HG02759 (cell line): ENCODE measurements at regions not wholly inside any gene's neighbourhood (a gene's known extent, or its start where the extent isn't known, plus 50 kb on each side); places are given as distances from the start of the nearest gene placed in this dataset.

Experiments used
- ATAC-seq: cut with Tn5 transposase; IDR thresholded peaks from one replicate; pipeline ENCODE4 v1.9.1; 2021; ENCODE audit warnings: mild to moderate bottlenecking, moderate library complexity; ENCODE audit not compliant: unreplicated experiment

DNA sequence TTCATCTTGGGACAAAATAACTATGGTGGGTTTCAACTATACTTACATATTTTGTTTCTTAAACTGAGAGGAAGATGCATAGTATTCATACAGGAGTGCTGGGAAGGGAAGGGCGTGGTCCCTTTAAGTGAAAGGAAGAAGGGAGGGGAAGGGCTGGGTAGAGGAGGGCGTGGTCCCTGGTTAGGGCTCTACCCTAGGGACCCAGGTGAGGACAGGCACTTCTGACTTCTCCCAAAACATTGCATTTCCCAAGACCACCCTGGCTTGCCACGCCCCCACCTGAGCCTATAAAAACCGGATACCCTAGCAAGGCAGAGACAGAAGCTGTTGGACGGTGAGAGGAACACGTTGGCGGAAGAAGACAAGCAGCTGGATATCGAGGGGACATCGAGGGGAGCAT, 157.6 kb upstream of the PLXNA4 start:
- no peak for ATAC-seq

- ATAC-seq = no peak
These were observed 156.1 kb upstream of the PLXNA4 start for GRCh38 chr7:132732321-132732865.

- ATAC-seq = no peak
These were observed 153.8 kb upstream of the PLXNA4 start for GRCh38 chr7:132730105-132730504.

GRCh38 chr7:132723506-132724081, 147.3 kb upstream of the PLXNA4 start:
- ATAC-seq = no peak

- ATAC-seq = no peak
These were observed 144.6 kb upstream of the PLXNA4 start for GRCh38 chr7:132720835-132721234.

DNA sequence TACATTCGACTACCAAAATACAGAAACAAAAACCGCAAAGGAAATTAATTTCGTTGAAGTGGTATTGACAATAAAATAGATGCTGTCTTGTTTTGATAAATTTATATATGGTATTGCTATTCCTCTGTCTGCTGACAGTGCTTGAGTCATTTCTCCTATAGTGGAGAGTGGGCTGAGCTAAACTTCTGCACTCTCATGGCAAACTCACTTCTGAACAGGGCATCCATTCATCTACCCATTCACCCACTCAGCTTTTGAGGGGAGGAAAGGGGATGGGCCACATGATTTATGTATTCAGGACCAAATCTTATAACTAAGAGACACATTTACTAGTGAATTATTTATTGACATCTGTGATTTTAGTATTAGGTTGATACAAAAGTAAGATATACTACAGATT, 137.6 kb upstream of the PLXNA4 start:
- ATAC-seq = no peak

- no peak for ATAC-seq
These were observed 133.8 kb upstream of the PLXNA4 start for GRCh38 chr7:132709971-132710567.

DNA sequence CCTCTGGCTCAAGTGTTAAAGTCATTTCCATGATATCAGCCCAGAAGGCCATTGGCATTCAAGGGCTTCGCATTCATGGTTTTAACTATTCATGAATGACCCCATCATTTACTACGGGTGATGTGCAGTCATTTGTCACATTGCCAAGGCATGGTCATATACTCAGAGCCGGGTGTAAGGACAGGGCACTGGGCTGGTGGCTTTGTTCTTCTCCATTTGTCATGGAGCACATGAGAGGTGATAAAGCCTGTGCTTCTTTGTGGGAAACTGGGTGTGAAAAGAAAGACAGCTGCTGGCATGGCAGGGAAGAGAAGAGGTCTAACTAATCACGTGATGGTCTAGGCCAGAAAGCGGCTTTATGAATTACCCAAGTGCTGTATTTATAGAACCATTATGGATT, 132.2 kb upstream of the PLXNA4 start:
- no peak for ATAC-seq

DNA sequence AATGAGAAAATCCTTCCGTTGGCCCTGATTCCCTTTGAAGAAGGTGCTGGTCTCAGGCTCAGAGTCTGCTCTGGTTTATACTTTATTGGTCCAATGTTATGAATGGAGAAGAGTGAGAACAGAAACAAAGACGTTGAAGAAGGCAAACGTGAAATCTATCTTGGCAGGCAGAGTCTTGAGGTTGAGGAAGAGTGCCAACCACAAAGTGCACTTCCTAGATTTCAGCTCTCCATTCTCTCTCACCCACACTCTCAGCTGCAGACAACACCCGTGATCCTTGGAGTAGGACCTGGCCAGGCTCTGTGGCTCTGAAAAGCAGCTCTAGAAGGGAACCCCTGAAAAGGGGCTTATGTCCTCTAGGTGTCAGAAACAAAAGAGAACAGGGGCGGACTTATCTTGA, 128.9 kb upstream of the PLXNA4 start:
- ATAC-seq = no peak

DNA sequence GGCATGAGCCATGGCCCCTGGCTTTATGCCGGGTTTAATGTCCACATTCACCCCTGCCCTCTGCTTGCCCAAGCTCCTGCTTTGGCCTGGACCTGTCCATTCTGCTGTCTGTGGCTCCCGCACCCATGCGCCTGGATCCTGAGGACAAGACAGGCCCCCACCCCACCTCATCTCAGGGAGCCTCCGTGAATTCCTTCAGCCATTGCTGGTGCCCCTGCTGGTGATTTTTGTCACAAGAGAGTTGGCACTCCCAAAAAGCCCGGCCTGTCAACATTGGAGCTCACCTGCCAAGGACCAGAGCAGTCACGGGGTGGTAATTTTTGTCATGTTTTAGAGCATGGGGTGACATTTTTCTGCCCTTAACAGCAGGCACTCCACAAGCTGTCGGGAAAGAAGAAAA, 127.5 kb upstream of the PLXNA4 start:
- ATAC-seq = no peak

GRCh38 chr7:132697003-132697402, 120.7 kb upstream of the PLXNA4 start:
- ATAC-seq = no peak

DNA sequence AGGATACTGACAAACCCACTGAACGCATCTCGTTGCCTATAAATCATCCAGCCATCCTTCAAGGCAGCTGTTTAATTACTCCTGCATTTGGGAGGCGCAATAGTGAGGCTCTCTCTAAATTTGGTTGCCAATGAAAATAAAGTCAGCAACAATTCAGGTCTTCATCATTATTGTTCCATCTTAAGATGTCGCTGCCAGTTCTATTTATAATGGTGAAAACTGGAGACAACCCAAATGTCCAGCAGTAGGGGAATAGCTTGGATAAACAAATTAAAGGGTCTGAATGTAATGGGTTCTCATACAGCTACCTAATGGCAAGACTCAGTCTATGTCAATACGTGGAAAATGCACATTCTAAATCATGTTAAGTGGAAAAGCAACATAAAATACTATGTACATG, 120.1 kb upstream of the PLXNA4 start:
- no peak for ATAC-seq

DNA sequence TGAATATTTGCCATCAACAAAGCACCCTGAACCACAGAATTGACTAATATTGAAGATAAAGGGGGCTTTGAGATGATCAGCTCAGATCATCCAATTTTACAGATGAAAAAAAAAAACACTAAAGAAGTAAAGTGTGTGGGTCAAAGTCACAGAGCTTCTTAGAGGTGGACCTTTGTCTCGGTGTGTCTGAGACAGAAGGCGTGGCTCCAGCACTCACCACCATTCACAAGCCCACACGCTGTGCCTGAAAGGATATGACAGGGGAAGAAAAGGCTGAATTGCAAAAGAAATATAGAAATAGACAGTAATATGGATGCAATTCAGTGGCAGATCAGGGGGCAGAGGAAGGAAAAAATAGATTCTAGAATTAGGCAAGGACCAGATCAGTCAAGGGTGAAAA, 114.9 kb upstream of the PLXNA4 start:
- ATAC-seq = no peak

DNA sequence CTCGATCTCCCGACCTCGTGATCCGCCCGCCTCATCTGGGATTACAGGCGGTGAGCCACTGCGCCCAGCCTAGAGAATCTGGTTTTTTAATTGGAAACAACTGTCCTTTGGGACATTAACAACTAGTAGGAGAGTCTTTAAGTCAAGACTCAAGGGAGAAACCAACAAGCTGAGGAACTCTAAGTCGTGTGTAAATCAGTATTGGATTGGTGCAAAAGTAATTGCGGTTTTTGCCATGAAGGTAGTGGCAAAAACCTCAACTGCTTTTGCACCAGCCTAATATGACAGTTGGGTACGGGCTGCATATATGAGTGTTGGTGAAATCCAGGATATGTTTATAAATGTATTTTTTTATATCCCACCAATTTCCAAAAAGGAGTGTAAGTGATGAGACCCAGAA, 113.9 kb upstream of the PLXNA4 start:
- no peak for ATAC-seq

GRCh38 chr7:132687981-132688383, 111.7 kb upstream of the PLXNA4 start:
- ATAC-seq = no peak

GRCh38 chr7:132687016-132687415, 110.7 kb upstream of the PLXNA4 start:
- ATAC-seq = no peak

- no peak for ATAC-seq
These were observed 109.0 kb upstream of the PLXNA4 start for GRCh38 chr7:132685277-132685676.

GRCh38 chr7:132683896-132684690, 107.8 kb upstream of the PLXNA4 start:
- ATAC-seq = no peak

DNA sequence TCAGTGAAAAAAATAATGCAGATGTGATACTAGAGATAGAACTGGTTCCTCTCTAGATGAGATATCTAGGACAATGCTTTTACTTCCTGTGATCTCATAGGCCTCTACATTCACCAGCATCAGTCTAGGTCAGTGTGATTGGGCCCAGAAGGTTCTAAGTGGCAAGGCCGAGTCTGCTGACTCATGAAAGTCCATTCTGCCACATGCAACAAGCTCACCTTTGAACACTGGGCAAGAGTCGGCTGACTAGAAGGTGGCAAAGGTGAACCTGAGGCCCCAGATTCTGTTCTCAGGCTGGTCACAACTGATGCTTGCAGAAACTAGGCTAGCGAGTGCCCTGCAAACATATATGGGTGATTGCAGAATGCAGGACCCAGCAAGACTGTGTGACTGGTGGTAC, 105.7 kb upstream of the PLXNA4 start:
- no peak for ATAC-seq

DNA sequence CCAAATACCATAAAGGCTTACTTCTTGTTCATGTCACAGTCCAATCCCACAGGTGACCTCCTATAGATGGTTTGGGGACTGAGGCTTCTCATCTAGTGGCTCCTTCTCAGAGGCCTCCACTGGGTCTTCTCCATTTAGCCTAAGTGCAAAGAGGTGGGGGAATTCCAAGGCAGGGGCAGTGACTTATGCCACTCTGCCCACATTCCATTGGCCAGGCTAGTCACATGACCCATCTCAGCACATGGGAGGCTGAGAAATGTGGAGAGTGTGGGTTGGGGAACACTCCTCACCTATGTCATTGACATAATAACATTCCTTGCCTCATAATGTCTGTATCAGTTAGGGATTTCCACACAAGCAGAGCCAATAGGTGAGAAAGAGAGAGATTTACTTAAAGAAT, 104.3 kb upstream of the PLXNA4 start:
- ATAC-seq = no peak

DNA sequence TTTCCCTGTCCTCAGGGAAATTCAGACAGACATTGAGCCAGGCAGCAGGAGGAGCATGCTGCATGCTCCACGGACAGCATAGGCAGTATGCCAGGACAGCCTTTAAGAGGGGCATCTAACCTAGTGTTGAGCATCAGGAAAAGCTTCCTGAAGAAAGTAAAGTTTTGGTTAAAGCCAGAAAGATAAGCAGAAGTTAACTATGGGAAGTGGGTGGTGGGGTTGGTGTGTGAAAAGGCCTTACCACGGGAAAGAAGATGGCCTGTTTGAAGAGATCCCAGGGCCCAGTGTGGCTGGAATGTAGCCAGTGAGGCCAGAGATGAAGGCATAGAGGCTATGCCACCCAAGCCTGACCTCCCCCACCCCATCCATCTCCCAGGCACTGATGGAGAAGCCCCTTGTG, 102.4 kb upstream of the PLXNA4 start:
- no peak for ATAC-seq

GRCh38 chr7:132677918-132678317, 101.6 kb upstream of the PLXNA4 start:
- no peak for ATAC-seq
